Liver (tissue), 8 donors: ENCODE measurements at regions not wholly inside any gene's neighbourhood (a gene's known extent, or its start where the extent isn't known, plus 50 kb on each side); places are given as distances from the start of the nearest gene placed in this dataset.

ENCODE experiments used
- DNase-seq: peaks from one replicate; pipeline ENCODE4 v3.0.0-alpha.2; 2017; ENCODE audit warnings: low spot score
- H3K27ac ChIP-seq, 2 donors: one replicate each; pipeline ENCODE4 v1.7.0; 2013; ENCODE audit warnings: inconsistent platforms in 2 of 2, low read length in 2 of 2, control low read depth in 1 of 2, low read depth in 1 of 2, mild to moderate bottlenecking in 1 of 2
- H3K27me3 ChIP-seq, 4 donors: one replicate each; pipeline versions ENCODE4 v1.6.1 to v1.7.0; 2013; ENCODE audit warnings: low read length in 3 of 4, inconsistent platforms in 1 of 4, mild to moderate bottlenecking in 1 of 4, moderate library complexity in 1 of 4; ENCODE audit not compliant: control insufficient read depth in 4 of 4, insufficient read depth in 4 of 4
- H3K36me3 ChIP-seq, 4 donors: one replicate each; pipeline versions ENCODE4 v1.6.1 to v1.7.0; 2013; ENCODE audit warnings: low read length in 3 of 4, mild to moderate bottlenecking in 3 of 4, low read depth in 1 of 4, moderate library complexity in 1 of 4; ENCODE audit not compliant: control insufficient read depth in 4 of 4, insufficient read depth in 3 of 4
- H3K4me1 ChIP-seq, 4 donors: one replicate each; pipeline versions ENCODE4 v1.6.1 to v1.7.0; 2013; ENCODE audit warnings: low read length in 3 of 4, mild to moderate bottlenecking in 3 of 4, moderate library complexity in 1 of 4; ENCODE audit not compliant: control insufficient read depth in 4 of 4, insufficient read depth in 4 of 4
- H3K4me3 ChIP-seq, 3 donors: one replicate each; pipeline versions ENCODE4 v1.6.1 to v1.7.0; 2013; ENCODE audit warnings: low read length in 3 of 3, control low read depth in 1 of 3, low read depth in 1 of 3, mild to moderate bottlenecking in 1 of 3
- H3K9ac ChIP-seq, 2 donors: one replicate each; pipeline ENCODE4 v1.7.0; 2013; ENCODE audit warnings: low read length in 2 of 2, mild to moderate bottlenecking in 2 of 2, moderate library complexity in 2 of 2, control low read depth in 1 of 2, low read depth in 1 of 2
- H3K9me3 ChIP-seq, 4 donors: one replicate each; pipeline versions ENCODE4 v1.6.1 to v1.7.0; 2013; ENCODE audit warnings: low read length in 3 of 4; ENCODE audit not compliant: control insufficient read depth in 4 of 4
- EGR1 ChIP-seq, 2 donors: IDR thresholded peaks; 2 replicates each; pipeline ENCODE4 v1.6.1; 2016 to 2018; ENCODE audit warnings: antibody characterized with exemption in 2 of 2, low read depth in 2 of 2
- FOXA1 ChIP-seq: IDR thresholded peaks from 2 replicates; pipeline ENCODE4 v1.6.1; 2016; ENCODE audit warnings: antibody characterized with exemption
- FOXA2 ChIP-seq: IDR thresholded peaks from 2 replicates; pipeline ENCODE4 v1.6.1; 2016; ENCODE audit warnings: antibody characterized with exemption
- GABPA ChIP-seq, 2 donors: IDR thresholded peaks in 1 of 2; conservative IDR thresholded peaks in 1 of 2; 2 replicates each; pipeline ENCODE4 v1.6.1; 2016; ENCODE audit warnings: antibody characterized with exemption in 2 of 2, mild to moderate bottlenecking in 1 of 2, moderate library complexity in 1 of 2
- HNF4A ChIP-seq, 2 donors: conservative IDR thresholded peaks; 2 replicates each; pipeline ENCODE4 v1.6.1; 2016; ENCODE audit warnings: antibody characterized with exemption in 2 of 2, mild to moderate bottlenecking in 2 of 2
- HNF4G ChIP-seq: IDR thresholded peaks from 2 replicates; pipeline ENCODE4 v1.6.1; 2016; ENCODE audit warnings: antibody characterized with exemption
- JUND ChIP-seq, 2 donors: IDR thresholded peaks; 2 replicates each; pipeline ENCODE4 v1.6.1; 2016; ENCODE audit warnings: antibody characterized with exemption in 2 of 2
- NR2F2 ChIP-seq: IDR thresholded peaks from 2 replicates; pipeline ENCODE4 v1.6.1; 2016; ENCODE audit warnings: antibody characterized with exemption
- RAD21 ChIP-seq, 2 donors: IDR thresholded peaks; 2 replicates each; pipeline ENCODE4 v1.6.1; 2016; ENCODE audit warnings: antibody characterized with exemption in 2 of 2, mild to moderate bottlenecking in 2 of 2
- RXRA ChIP-seq, 2 donors: IDR thresholded peaks; 2 replicates each; pipeline ENCODE4 v1.6.1; 2017 to 2018; ENCODE audit warnings: antibody characterized with exemption in 2 of 2, mild to moderate bottlenecking in 1 of 2
- TAF1 ChIP-seq: conservative IDR thresholded peaks from 2 replicates; pipeline ENCODE4 v1.6.1; 2016; ENCODE audit warnings: antibody characterized with exemption, mild to moderate bottlenecking
- YY1 ChIP-seq: IDR thresholded peaks from 2 replicates; pipeline ENCODE4 v1.6.1; 2016; ENCODE audit warnings: antibody characterized with exemption, mild to moderate bottlenecking
- WGBS: extraction: QIAGEN DNeasy Blood & Tissue Kit; methylation state at CpG from one replicate; pipeline ENCODE4 v1.1.7; 2013; 5-methylcytosine and 5-hydroxymethylcytosine counted together
- TF ChIP-seq, protein P1 (sequence below): IDR thresholded peaks from 2 replicates; pipeline ENCODE4 v1.6.1; 2016; ENCODE audit warnings: antibody characterized with exemption
- TF ChIP-seq, protein P2 (sequence below): fragments of 150-350 bp; IDR thresholded peaks from 2 replicates; pipeline ENCODE4 v1.5.1; 2017; ENCODE audit warnings: improper control_type of control experiment, low read depth, low read length; ENCODE audit not compliant: missing input control
- TF ChIP-seq, protein P3 (sequence below): IDR thresholded peaks from 2 replicates; pipeline ENCODE4 v1.6.1; 2016; ENCODE audit warnings: antibody characterized with exemption
- TF ChIP-seq, protein P4 (sequence below): IDR thresholded peaks from 2 replicates; pipeline ENCODE4 v1.6.1; 2016; ENCODE audit warnings: antibody characterized with exemption
- TF ChIP-seq, protein P5 (sequence below): IDR thresholded peaks from 2 replicates; pipeline ENCODE4 v1.6.1; 2016; ENCODE audit warnings: antibody characterized with exemption, mild to moderate bottlenecking
- donor health status: healthy.
- donor health status: healthy.
- donor health status: healthy.
- donor health status: healthy.
- donor health status: healthy.

DNA sequence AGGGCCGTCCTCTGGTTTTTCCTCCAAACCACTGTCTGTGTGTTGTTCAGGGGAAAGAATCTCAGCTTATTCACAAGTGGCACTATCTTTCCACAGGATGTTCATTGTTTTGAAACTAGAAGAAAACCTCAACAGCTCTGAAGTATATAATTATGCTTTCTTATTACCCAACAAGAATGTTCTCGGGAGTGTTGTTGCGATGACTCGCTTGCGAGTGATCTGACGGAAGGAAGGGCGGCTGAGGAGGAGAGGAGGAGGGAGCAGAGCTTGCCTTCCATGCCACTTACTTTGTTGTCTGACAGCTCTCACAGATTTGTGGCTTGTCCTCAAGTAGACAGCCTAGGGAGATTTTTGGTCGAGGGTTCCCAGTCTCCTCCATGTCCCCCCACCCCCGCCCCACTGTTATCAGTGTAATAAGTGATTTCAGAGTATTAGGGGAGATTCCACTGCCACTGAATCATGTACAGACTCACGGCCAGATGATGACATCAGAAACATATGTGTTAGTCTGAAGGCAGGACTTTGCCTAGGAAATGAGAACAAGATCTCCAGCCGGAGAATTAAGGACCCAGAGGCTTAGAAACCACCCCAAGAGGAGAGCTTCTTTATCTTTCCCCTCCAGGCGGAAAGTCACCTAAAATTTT lies 80.7 kb upstream of the CCN6 start:
- H3K4me1 ChIP-seq, result no peaks in the 10 kb centered on the region
- no peaks in the 10 kb centered on the region for H3K36me3 ChIP-seq
- H3K9ac ChIP-seq, result no peak overlapping the region
- DNase-seq, result no peak
- no peaks in the 10 kb centered on the region for H3K9me3 ChIP-seq
- H3K27ac ChIP-seq, result peak overlapping the region; percentile 22 to 32
- TF ChIP-seq, protein P1, sequence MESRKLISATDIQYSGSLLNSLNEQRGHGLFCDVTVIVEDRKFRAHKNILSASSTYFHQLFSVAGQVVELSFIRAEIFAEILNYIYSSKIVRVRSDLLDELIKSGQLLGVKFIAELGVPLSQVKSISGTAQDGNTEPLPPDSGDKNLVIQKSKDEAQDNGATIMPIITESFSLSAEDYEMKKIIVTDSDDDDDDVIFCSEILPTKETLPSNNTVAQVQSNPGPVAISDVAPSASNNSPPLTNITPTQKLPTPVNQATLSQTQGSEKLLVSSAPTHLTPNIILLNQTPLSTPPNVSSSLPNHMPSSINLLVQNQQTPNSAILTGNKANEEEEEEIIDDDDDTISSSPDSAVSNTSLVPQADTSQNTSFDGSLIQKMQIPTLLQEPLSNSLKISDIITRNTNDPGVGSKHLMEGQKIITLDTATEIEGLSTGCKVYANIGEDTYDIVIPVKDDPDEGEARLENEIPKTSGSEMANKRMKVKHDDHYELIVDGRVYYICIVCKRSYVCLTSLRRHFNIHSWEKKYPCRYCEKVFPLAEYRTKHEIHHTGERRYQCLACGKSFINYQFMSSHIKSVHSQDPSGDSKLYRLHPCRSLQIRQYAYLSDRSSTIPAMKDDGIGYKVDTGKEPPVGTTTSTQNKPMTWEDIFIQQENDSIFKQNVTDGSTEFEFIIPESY, result no peak
- no peak for TF ChIP-seq JUND (IDR thresholded peaks at IDR 0.05)
- TF ChIP-seq FOXA1, result no peak
- TF ChIP-seq EGR1 (IDR thresholded peaks at IDR 0.05; ENCODE audit: low read depth in 2 of 2), result no peak
- TF ChIP-seq HNF4G, result no peak
- TF ChIP-seq, protein P2, sequence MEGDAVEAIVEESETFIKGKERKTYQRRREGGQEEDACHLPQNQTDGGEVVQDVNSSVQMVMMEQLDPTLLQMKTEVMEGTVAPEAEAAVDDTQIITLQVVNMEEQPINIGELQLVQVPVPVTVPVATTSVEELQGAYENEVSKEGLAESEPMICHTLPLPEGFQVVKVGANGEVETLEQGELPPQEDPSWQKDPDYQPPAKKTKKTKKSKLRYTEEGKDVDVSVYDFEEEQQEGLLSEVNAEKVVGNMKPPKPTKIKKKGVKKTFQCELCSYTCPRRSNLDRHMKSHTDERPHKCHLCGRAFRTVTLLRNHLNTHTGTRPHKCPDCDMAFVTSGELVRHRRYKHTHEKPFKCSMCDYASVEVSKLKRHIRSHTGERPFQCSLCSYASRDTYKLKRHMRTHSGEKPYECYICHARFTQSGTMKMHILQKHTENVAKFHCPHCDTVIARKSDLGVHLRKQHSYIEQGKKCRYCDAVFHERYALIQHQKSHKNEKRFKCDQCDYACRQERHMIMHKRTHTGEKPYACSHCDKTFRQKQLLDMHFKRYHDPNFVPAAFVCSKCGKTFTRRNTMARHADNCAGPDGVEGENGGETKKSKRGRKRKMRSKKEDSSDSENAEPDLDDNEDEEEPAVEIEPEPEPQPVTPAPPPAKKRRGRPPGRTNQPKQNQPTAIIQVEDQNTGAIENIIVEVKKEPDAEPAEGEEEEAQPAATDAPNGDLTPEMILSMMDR, result no peak
- TF ChIP-seq RXRA (IDR thresholded peaks at IDR 0.05), result no peak
- TF ChIP-seq NR2F2, result no peak
- no peak for TF ChIP-seq HNF4A (conservative IDR thresholded peaks at IDR 0.05)
- TF ChIP-seq, protein P3, sequence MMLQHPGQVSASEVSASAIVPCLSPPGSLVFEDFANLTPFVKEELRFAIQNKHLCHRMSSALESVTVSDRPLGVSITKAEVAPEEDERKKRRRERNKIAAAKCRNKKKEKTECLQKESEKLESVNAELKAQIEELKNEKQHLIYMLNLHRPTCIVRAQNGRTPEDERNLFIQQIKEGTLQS, result no peak
- TF ChIP-seq, protein P4, sequence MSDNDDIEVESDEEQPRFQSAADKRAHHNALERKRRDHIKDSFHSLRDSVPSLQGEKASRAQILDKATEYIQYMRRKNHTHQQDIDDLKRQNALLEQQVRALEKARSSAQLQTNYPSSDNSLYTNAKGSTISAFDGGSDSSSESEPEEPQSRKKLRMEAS, result no peak
- no peak for TF ChIP-seq FOXA2
- no peak for TF ChIP-seq GABPA (IDR thresholded peaks at IDR 0.05 in 1 of 2, conservative IDR thresholded peaks at IDR 0.05 in 1 of 2)
- TF ChIP-seq RAD21 (IDR thresholded peaks at IDR 0.05), result no peak
- TF ChIP-seq YY1, result no peak
- no peaks in the 10 kb centered on the region for H3K27me3 ChIP-seq
- no peak overlapping the region for H3K4me3 ChIP-seq
- 59% methylated on average over 12 of the region's 12 CpGs for WGBS

DNA sequence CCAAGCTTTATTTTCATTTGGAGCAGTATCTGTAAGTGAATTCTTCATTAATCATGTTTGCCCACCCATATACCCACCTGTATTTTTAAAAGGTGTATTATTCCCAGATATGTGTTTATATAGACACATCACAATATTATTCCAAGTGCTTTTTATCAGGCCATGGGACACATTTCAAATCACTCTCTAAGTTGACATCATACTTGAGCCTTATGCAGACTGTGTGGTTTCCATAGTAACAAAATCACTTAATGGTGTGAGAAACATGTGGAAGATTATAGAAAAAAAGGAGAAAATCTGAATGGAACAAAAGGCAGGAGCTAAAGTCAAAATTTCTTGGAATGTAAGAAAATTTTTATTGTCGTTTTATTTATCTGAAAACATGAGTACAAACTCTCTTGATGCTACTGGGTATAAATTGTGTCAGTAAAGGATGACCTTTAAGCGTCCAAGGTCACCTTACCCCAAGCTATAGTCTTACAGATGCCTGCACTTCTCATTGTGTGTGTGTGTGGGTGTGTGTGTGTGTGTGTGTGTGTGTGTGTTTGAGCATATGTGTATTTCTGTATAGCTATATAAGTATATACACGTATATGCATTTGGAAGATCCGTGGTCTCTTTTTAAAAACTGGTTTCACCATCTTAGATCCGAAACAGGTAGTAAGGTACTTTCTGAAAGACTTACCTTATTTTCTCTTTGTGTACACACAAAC lies 79.8 kb upstream of the CCN6 start:
- H3K4me1 ChIP-seq, result no peaks in the 10 kb centered on the region
- no peak for TF ChIP-seq NR2F2
- TF ChIP-seq YY1, result no peak
- TF ChIP-seq, protein P5, sequence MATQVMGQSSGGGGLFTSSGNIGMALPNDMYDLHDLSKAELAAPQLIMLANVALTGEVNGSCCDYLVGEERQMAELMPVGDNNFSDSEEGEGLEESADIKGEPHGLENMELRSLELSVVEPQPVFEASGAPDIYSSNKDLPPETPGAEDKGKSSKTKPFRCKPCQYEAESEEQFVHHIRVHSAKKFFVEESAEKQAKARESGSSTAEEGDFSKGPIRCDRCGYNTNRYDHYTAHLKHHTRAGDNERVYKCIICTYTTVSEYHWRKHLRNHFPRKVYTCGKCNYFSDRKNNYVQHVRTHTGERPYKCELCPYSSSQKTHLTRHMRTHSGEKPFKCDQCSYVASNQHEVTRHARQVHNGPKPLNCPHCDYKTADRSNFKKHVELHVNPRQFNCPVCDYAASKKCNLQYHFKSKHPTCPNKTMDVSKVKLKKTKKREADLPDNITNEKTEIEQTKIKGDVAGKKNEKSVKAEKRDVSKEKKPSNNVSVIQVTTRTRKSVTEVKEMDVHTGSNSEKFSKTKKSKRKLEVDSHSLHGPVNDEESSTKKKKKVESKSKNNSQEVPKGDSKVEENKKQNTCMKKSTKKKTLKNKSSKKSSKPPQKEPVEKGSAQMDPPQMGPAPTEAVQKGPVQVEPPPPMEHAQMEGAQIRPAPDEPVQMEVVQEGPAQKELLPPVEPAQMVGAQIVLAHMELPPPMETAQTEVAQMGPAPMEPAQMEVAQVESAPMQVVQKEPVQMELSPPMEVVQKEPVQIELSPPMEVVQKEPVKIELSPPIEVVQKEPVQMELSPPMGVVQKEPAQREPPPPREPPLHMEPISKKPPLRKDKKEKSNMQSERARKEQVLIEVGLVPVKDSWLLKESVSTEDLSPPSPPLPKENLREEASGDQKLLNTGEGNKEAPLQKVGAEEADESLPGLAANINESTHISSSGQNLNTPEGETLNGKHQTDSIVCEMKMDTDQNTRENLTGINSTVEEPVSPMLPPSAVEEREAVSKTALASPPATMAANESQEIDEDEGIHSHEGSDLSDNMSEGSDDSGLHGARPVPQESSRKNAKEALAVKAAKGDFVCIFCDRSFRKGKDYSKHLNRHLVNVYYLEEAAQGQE, result no peak
- TF ChIP-seq, protein P4, result no peak
- no peak for TF ChIP-seq TAF1
- H3K9me3 ChIP-seq, result no peaks in the 10 kb centered on the region
- peak overlapping the region in 1 of 2 donors; percentile 32 for H3K27ac ChIP-seq
- no peaks in the 10 kb centered on the region for H3K36me3 ChIP-seq
- no peak overlapping the region for H3K4me3 ChIP-seq
- no peak for DNase-seq
- no peaks in the 10 kb centered on the region for H3K27me3 ChIP-seq
- WGBS, result 84% methylated on average over 5 of the region's 5 CpGs
- no peak overlapping the region for H3K9ac ChIP-seq
